GM12874 (cell line): ENCODE measurements at regions not wholly inside any gene's neighbourhood (a gene's known extent, or its start where the extent isn't known, plus 50 kb on each side); places are given as distances from the start of the nearest gene placed in this dataset.

Experiments
- CTCF ChIP-seq: IDR thresholded peaks from 2 replicates; pipeline ENCODE4 v1.5.1; 2011; ENCODE audit warnings: low read depth, mild to moderate bottlenecking, control low read depth, low read length, moderate library complexity; ENCODE audit not compliant: insufficient read depth

GRCh38 chr10:23974746-23975272 lies 234.1 kb upstream of the KIAA1217 start:
- no peak for TF ChIP-seq CTCF

DNA sequence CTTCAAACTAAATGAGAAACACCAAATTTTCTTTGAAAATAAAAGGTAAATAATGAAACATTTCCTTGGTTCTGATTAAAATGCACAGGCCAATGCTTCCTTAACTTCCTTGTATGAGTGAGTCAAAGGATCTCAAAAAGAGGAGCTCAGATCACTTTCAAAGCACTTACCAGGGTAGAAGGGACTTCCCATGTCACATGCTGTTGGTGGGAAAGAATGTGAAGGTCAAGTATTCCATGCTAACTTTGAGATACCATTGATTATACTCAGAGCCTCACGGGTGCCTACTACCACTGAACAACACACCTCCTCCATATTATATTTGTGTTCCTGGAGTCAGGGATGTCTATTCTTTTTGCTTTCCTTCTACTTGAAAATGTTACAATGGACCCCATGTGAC lies 233.5 kb upstream of the KIAA1217 start:
- no peak for TF ChIP-seq CTCF

DNA sequence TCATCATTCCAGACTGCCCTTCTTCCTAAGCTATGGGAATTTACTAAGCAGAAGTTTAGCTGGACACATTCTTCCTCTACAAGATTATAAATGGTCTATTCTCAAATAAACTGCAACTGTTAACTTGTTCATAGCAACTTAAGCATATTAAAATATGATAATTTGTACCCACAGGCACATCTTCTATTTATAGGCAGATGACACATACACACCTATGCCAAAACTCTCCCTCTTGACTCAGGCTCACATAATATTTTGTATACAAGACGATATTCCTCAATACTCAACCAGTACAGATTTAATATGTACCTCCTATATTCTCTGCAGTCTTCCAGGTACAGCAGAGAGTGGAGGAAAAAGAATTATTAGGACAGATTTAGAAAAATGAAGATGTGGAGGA lies 232.7 kb upstream of the KIAA1217 start:
- no peak for TF ChIP-seq CTCF

DNA sequence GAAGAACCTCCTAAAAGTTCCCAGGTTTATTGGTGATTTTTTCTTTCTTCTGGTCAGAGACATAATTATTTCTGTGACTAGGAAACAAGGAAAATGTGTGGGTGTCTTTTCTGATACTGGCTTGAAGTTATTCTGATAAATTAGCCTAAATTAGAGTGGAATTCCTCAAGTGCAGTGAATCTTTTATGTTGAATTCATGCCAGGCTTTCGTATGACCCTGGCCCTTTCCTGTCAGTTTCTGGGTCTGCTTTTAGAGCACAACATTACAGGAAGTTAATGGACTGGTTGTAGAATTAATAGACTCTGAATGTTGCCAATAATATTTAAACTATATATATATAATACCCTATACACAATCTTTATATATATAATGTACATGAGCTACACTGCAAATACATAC lies 230.6 kb upstream of the KIAA1217 start:
- no peak for TF ChIP-seq CTCF

- TF ChIP-seq CTCF = no peak
Observed at GRCh38 chr10:23980094-23980493, 228.8 kb upstream of the KIAA1217 start.

DNA sequence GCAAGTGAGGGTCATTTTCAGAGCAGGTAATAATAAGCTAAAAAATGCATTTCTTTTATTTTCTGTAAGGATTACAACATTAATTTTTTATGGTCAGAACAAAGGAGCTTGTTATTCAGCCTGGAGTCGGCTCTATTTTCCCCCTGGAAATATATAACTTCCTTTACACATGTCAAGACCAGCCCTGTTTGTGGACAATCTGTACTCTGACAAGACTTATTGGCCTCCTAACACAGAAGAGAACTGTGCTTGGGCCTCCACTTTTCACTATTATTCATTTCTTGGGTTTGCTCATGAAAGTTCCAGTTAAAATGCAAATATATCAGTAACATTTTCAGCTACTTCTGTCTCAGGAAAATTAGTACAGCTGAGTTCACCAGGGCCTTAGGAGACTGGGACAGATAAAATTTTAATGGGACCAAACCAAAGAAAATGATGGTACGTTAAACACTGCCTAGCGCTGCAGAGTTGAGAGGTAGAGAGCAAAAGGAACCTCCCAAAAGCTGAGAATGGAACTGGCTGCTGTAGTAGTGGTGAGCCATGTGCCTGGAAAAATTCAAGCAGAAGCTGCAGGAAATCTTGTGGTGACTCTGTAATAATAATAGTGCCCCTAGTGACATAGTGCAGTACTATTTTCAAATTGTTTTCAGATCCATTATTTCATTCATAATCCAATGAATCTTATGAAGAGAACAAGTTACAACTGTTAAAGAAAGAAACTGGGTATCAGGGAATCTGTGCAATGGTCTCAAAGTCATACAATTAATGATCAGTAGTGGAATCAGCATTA lies 227.2 kb upstream of the KIAA1217 start:
- no peak for TF ChIP-seq CTCF

GRCh38 chr10:23988006-23988405 lies 220.9 kb upstream of the KIAA1217 start:
- no peak for TF ChIP-seq CTCF
